Testis (tissue), 2 donors: ENCODE measurements at regions not wholly inside any gene's neighbourhood (a gene's known extent, or its start where the extent isn't known, plus 50 kb on each side); places are given as distances from the start of the nearest gene placed in this dataset.

Experiments
- DNase-seq: peaks from one replicate; pipeline ENCODE4 v3.0.0-alpha.2; 2019
- H3K27ac ChIP-seq, 2 donors: fragments of 200-600 bp; sonication (generic); one replicate each; pipeline ENCODE4 v1.5.1; 2019
- H3K27me3 ChIP-seq: fragments of 200-600 bp; sonication (generic); one replicate; pipeline ENCODE4 v1.5.1; 2019
- H3K36me3 ChIP-seq: fragments of 200-600 bp; sonication (generic); one replicate; pipeline ENCODE4 v1.5.1; 2017; ENCODE audit warnings: low read depth; ENCODE audit errors: missing control alignments
- H3K4me1 ChIP-seq: fragments of 200-600 bp; sonication (generic); one replicate; pipeline ENCODE4 v1.5.1; 2019
- H3K4me3 ChIP-seq, 2 donors: fragments of 200-600 bp; sonication (generic); one replicate each; pipeline ENCODE4 v1.5.1; 2017 to 2019
- H3K9me3 ChIP-seq: fragments of 200-600 bp; sonication (generic); one replicate; pipeline ENCODE4 v1.5.1; 2017
- POLR2A ChIP-seq: fragments of 450-650 bp; IDR thresholded peaks from one replicate; pipeline ENCODE4 v1.6.1; 2017; ENCODE audit warnings: antibody characterized with exemption, mild to moderate bottlenecking, moderate library complexity
- WGBS, 2 donors: methylation state at CpG; one replicate each; pipeline ENCODE4 v1.1.5; 2018; 5-methylcytosine and 5-hydroxymethylcytosine counted together
- intact Hi-C: fragments of 100-400 bp; cut with DNase I; formaldehyde crosslinking; loops from one replicate; pipeline ENCODE4 v1.15.1; 2023; ENCODE audit warnings: low total_unique reads
- TF ChIP-seq, protein P1 (sequence below), 3 experiments: fragments of 450-650 bp in 2 of 3; fragments of 200-600 bp in 1 of 3; sonication (generic) in 1 of 3; IDR thresholded peaks; one replicate each; pipeline ENCODE4 v1.5.1; 2016 to 2019; ENCODE audit warnings: antibody characterized with exemption in 3 of 3, mild to moderate bottlenecking in 2 of 3, moderate library complexity in 1 of 3

GRCh38 chr1:218942431-218942830 lies 231.2 kb upstream of the LYPLAL1 start:
- no peak for DNase-seq
- no peak for TF ChIP-seq POLR2A
- TF ChIP-seq, protein P1, sequence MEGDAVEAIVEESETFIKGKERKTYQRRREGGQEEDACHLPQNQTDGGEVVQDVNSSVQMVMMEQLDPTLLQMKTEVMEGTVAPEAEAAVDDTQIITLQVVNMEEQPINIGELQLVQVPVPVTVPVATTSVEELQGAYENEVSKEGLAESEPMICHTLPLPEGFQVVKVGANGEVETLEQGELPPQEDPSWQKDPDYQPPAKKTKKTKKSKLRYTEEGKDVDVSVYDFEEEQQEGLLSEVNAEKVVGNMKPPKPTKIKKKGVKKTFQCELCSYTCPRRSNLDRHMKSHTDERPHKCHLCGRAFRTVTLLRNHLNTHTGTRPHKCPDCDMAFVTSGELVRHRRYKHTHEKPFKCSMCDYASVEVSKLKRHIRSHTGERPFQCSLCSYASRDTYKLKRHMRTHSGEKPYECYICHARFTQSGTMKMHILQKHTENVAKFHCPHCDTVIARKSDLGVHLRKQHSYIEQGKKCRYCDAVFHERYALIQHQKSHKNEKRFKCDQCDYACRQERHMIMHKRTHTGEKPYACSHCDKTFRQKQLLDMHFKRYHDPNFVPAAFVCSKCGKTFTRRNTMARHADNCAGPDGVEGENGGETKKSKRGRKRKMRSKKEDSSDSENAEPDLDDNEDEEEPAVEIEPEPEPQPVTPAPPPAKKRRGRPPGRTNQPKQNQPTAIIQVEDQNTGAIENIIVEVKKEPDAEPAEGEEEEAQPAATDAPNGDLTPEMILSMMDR (IDR thresholded peaks at IDR 0.05) = no peak
- Histone ChIP-seq H3K9me3 (no peaks in the 10 kb centered on the region), H3K4me1 (no peaks in the 10 kb centered on the region), H3K27me3 (no peaks in the 10 kb centered on the region), H3K4me3 (no peak overlapping the region), H3K36me3 (no peaks in the 10 kb centered on the region), H3K27ac (peak overlapping the region in 1 of 2 donors; percentile 41)
- WGBS, 2 donors = 29 to 42% methylated on average over 5 of the region's 5 CpGs
- intact Hi-C loops = no loop called here

DNA sequence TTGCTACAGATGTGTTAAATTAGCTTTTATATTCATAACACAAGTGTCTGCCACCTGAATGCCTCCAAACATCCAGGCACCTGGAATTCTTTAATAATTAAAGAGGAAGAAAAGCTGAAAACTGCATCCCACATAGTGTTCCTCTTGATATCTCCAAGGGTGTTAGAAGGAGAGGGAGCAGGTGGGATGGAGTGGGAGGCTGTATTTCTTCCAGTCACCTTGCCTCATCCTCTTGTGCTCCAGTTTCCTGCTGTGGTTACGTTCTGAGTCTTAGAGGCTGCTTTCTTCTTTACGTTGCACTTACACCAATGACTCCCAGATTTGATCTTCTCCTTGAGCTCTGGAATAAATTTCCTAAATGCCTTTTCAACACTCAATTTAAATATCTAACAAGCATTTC lies 230.3 kb upstream of the LYPLAL1 start:
- no peaks in the 10 kb centered on the region for H3K9me3 ChIP-seq
- TF ChIP-seq, protein P1 (IDR thresholded peaks at IDR 0.05) = no peak
- TF ChIP-seq POLR2A = no peak
- H3K4me1 ChIP-seq = no peaks in the 10 kb centered on the region
- H3K4me3 ChIP-seq = no peak overlapping the region
- 79 to 94% methylated on average over 2 of the region's 2 CpGs for WGBS, 2 donors
- no peaks in the 10 kb centered on the region for H3K27me3 ChIP-seq
- intact Hi-C loops = no loop called here
- no peak overlapping the region for H3K27ac ChIP-seq
- H3K36me3 ChIP-seq = no peaks in the 10 kb centered on the region
- DNase-seq = no peak

DNA sequence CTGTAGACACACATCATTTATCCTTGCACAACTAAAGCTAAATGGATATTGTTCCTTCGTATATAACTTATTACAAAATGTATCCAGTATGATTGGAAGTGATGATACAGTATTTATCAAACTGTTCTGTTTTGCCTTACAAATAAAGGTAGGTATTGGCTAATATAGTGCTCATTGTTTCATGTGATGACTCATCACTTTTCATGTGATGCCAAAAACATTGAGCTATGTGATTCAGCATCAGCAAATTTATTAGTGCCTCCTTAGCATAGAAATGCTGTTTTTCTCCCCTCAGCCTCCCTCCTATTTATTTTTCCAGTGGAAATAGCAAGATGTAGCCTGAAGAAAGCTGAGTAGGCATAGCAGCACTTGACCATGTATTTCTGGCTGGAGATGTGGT lies 228.6 kb upstream of the LYPLAL1 start:
- H3K9me3 ChIP-seq = no peaks in the 10 kb centered on the region
- TF ChIP-seq, protein P1 (IDR thresholded peaks at IDR 0.05) = no peak
- TF ChIP-seq POLR2A = no peak
- H3K27me3 ChIP-seq = no peaks in the 10 kb centered on the region
- H3K36me3 ChIP-seq = no peaks in the 10 kb centered on the region
- no peak overlapping the region for H3K27ac ChIP-seq
- intact Hi-C loops = no loop called here
- no peak for DNase-seq
- H3K4me1 ChIP-seq = no peaks in the 10 kb centered on the region
- no peak overlapping the region for H3K4me3 ChIP-seq
- 70 to 81% methylated on average over 1 of the region's 1 CpG for WGBS, 2 donors

DNA sequence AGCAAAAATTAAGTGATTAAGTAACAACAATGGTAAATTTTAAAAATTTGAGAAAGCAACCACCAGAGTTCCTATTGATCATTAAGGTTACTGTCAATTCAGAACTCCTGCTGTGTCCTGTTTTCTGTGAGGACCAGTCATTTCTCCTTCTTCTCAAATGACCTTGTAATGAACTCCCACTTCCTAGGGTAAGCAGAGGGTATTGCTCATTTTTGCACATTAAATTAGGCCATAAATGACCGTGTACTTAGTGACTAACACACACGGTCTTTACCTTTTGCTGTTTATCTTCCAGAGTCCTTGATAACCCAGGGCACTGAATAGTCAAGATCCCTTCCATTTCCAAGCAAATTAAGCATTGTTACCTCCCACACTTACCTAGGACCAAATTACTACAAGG lies 227.5 kb upstream of the LYPLAL1 start:
- Histone ChIP-seq H3K36me3 (no peaks in the 10 kb centered on the region), H3K27me3 (no peaks in the 10 kb centered on the region), H3K4me3 (no peak overlapping the region), H3K9me3 (no peaks in the 10 kb centered on the region), H3K4me1 (no peaks in the 10 kb centered on the region), H3K27ac (no peak overlapping the region)
- 74 to 88% methylated on average over 2 of the region's 2 CpGs for WGBS, 2 donors
- no peak for TF ChIP-seq POLR2A
- TF ChIP-seq, protein P1 (IDR thresholded peaks at IDR 0.05) = no peak
- no peak for DNase-seq
- intact Hi-C loops = no loop called here

DNA sequence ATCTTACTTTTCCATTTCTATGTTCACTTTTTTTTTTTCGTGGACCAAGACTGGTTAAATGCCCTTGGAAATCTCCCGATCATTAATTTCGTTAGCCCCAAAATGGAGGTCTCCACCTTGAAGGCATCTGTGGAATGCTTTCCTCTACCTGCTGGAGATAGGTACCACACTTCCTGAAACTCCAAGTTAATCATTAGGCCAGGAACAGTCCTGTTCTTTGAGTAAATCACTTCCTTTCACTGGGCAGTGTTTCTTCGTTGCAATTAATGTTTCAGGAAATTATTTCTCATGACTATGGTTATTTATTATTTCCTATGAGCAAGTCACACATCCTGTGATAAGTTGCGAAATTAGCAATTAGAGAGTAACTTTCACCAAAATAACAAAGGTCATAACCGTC lies 225.2 kb upstream of the LYPLAL1 start:
- Histone ChIP-seq H3K36me3 (no peaks in the 10 kb centered on the region), H3K4me1 (no peaks in the 10 kb centered on the region), H3K9me3 (no peaks in the 10 kb centered on the region), H3K27ac (no peak overlapping the region), H3K27me3 (no peaks in the 10 kb centered on the region), H3K4me3 (no peak overlapping the region)
- intact Hi-C loops = no loop called here
- WGBS, 2 donors = 79 to 86% methylated on average over 6 of the region's 6 CpGs
- no peak for DNase-seq
- TF ChIP-seq, protein P1 (IDR thresholded peaks at IDR 0.05) = no peak
- TF ChIP-seq POLR2A = no peak
